Adrenal gland (tissue), 9 donors: ENCODE measurements at regions not wholly inside any gene's neighbourhood (a gene's known extent, or its start where the extent isn't known, plus 50 kb on each side); places are given as distances from the start of the nearest gene placed in this dataset.

Experiments
- DNase-seq, 7 donors: peaks; one replicate each; pipeline ENCODE4 v3.0.0-alpha.2; 2019 to 2020
- H3K27ac ChIP-seq, 5 donors: fragments of 200-600 bp; sonication (generic) in 4 of 5; 1 replicate in 3 of 5; 2 replicates in 2 of 5; pipeline versions ENCODE4 v1.5.1 to v1.8.0; 2016 to 2020; ENCODE audit warnings: mild to moderate bottlenecking in 1 of 5
- H3K27me3 ChIP-seq: fragments of 200-600 bp; 2 replicates; pipeline ENCODE4 v1.8.0; 2021
- H3K36me3 ChIP-seq, 2 donors: fragments of 200-600 bp; replicated peaks in 1 of 2; 1 replicate in 1 of 2; 2 replicates in 1 of 2; pipeline versions ENCODE4 v1.5.1 to v1.8.0; 2018 to 2022
- H3K4me1 ChIP-seq, 2 donors: fragments of 200-600 bp; replicated peaks in 1 of 2; 1 replicate in 1 of 2; 2 replicates in 1 of 2; pipeline versions ENCODE4 v1.5.1 to v1.8.0; 2018 to 2021
- H3K4me3 ChIP-seq, 4 donors: fragments of 200-600 bp; sonication (generic) in 3 of 4; one replicate each; pipeline ENCODE4 v1.5.1; 2016 to 2018
- H3K9me3 ChIP-seq, 3 donors: fragments of 200-600 bp; sonication (generic) in 1 of 3; replicated peaks in 1 of 3; 1 replicate in 2 of 3; 2 replicates in 1 of 3; pipeline versions ENCODE4 v1.5.1 to v1.8.0; 2016 to 2021
- POLR2A ChIP-seq, 2 donors: fragments of 450-650 bp; IDR thresholded peaks; one replicate each; pipeline ENCODE4 v1.6.1; 2017; ENCODE audit warnings: antibody characterized with exemption in 2 of 2, mild to moderate bottlenecking in 2 of 2, moderate library complexity in 1 of 2
- WGBS, 4 donors: extraction: QIAGEN DNeasy Blood & Tissue Kit in 2 of 4; methylation state at CpG; one replicate each; pipeline versions ENCODE4 v1.1.5 to v1.1.7; 2013 to 2017; 5-methylcytosine and 5-hydroxymethylcytosine counted together
- intact Hi-C, 2 donors: fragments of 100-400 bp; cut with DNase I; formaldehyde crosslinking; loops; one replicate each; pipeline versions ENCODE4 v1.14.1 to v1.15.0; 2022 to 2023
- TF ChIP-seq, protein P1 (sequence below), 6 experiments: fragments of 450-650 bp in 4 of 6; fragments of 200-600 bp in 2 of 6; sonication (generic) in 1 of 6; IDR thresholded peaks; 1 replicate in 5 of 6; 2 replicates in 1 of 6; pipeline versions ENCODE4 v1.5.1 to v1.8.0; 2016 to 2021; ENCODE audit warnings: antibody characterized with exemption in 6 of 6, mild to moderate bottlenecking in 2 of 6, moderate library complexity in 1 of 6
- donor health status: healthy with polysubstance abuse.
- donor health status: Bipolar disorder and iron deficiency.
- donor health status: DM: yes; HTN: yes; CAD: no.
- donor health status: DM: no; HTN: no; CAD: no.
- donor health status: DM: no; HTN: no; CAD: no.

DNA sequence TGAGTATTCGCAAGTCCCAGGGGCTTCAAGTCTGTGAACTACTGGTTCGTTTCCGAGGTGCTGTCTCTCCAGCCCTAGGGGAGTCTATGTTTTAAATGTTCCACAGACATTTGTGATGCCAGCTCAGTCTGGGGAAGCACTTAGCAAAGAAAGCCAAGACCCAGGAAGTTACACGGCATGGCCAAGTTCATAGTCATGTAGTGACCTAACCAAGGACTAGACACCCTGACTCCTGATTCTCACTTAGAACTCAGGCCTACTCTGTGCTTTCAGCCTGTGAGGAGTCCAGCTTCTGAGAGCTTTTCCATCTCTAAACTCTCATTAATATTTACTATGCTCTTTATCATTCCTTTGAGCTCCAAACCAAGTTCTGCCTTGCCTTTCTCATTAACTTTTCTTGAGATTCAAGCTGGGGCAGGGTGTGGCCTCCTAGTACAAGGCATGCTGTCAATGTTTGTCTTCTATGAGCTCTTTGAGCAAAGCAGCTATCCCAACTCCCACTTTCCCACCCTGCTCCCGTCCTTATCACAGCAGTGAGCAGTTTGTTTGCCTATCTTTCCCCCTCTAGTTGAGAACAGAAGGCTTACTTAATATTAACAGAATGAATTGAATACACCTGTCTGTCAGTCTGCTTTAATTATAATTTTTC lies 105.4 kb upstream of the FAM9C start:
- Histone ChIP-seq H3K4me3 (no peak overlapping the region), H3K9me3 (no peaks in the 10 kb centered on the region), H3K36me3 (no peaks in the 10 kb centered on the region), H3K27ac (no peak overlapping the region), H3K27me3 (no peaks in the 10 kb centered on the region), H3K4me1 (no peaks in the 10 kb centered on the region)
- TF ChIP-seq POLR2A (IDR thresholded peaks at IDR 0.05): no peak
- TF ChIP-seq, protein P1, sequence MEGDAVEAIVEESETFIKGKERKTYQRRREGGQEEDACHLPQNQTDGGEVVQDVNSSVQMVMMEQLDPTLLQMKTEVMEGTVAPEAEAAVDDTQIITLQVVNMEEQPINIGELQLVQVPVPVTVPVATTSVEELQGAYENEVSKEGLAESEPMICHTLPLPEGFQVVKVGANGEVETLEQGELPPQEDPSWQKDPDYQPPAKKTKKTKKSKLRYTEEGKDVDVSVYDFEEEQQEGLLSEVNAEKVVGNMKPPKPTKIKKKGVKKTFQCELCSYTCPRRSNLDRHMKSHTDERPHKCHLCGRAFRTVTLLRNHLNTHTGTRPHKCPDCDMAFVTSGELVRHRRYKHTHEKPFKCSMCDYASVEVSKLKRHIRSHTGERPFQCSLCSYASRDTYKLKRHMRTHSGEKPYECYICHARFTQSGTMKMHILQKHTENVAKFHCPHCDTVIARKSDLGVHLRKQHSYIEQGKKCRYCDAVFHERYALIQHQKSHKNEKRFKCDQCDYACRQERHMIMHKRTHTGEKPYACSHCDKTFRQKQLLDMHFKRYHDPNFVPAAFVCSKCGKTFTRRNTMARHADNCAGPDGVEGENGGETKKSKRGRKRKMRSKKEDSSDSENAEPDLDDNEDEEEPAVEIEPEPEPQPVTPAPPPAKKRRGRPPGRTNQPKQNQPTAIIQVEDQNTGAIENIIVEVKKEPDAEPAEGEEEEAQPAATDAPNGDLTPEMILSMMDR (IDR thresholded peaks at IDR 0.05): no peak
- intact Hi-C loops: no loop called here
- 69 to 88% (median 72%) methylated on average over 5 of the region's 5 CpGs for WGBS, 4 donors
- no peak for DNase-seq

DNA sequence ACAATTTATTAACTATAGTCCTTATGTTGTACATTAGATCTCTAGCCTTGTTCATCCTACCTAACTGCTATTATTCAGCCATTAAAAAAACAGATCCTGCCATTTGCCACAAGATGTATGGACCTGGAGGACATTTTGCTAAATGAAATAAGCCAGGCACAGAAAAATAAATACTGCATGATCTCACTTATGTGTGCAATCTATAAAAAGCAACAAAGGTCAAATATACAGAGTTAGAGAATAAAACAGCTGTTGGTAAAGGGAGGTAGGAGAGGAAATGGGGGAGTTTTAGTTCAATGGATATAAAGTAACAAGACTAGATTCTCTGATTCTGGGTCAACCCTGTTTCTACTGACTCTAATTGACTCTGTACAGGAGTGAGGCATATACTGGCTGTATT lies 103.3 kb upstream of the FAM9C start:
- intact Hi-C loops: no loop called here
- no peak for TF ChIP-seq POLR2A (IDR thresholded peaks at IDR 0.05)

DNA sequence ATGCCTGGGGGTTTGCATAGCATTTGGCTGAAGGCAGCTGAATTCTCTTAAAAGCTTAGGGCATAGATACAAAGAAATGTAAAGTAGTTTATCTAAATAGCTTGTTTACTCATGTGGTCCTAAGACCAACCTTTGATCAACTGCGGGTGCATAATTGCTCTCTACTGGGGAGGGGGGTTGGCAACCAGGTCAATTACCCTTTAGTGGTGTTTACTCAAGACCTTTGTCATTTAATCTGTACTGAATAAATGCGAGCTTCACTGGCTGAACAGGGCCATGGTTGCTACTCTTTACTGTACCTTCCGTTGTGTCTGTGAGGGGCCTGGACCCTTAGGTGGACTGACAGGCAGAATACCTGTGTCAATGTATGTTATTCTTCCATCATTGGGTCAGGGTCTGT lies 102.7 kb upstream of the FAM9C start:
- Histone ChIP-seq H3K36me3 (no peaks in the 10 kb centered on the region), H3K27me3 (no peaks in the 10 kb centered on the region), H3K4me1 (no peaks in the 10 kb centered on the region), H3K9me3 (no peaks in the 10 kb centered on the region), H3K27ac (no peak overlapping the region), H3K4me3 (no peak overlapping the region)
- intact Hi-C loops: no loop called here
- no peak for DNase-seq
- 84 to 93% (median 88%) methylated on average over 2 to 3 of the region's 3 CpGs for WGBS, 4 donors
- TF ChIP-seq, protein P1 (IDR thresholded peaks at IDR 0.05): no peak
- no peak for TF ChIP-seq POLR2A (IDR thresholded peaks at IDR 0.05)

More for the DNA sequence above, 103.3 kb upstream of the FAM9C start:
- no peaks in the 10 kb centered on the region for H3K36me3 ChIP-seq
- H3K4me1 ChIP-seq: no peaks in the 10 kb centered on the region
- H3K27ac ChIP-seq: no peak overlapping the region
- no peaks in the 10 kb centered on the region for H3K9me3 ChIP-seq
- H3K27me3 ChIP-seq: no peaks in the 10 kb centered on the region
- DNase-seq: no peak
- H3K4me3 ChIP-seq: no peak overlapping the region

DNA sequence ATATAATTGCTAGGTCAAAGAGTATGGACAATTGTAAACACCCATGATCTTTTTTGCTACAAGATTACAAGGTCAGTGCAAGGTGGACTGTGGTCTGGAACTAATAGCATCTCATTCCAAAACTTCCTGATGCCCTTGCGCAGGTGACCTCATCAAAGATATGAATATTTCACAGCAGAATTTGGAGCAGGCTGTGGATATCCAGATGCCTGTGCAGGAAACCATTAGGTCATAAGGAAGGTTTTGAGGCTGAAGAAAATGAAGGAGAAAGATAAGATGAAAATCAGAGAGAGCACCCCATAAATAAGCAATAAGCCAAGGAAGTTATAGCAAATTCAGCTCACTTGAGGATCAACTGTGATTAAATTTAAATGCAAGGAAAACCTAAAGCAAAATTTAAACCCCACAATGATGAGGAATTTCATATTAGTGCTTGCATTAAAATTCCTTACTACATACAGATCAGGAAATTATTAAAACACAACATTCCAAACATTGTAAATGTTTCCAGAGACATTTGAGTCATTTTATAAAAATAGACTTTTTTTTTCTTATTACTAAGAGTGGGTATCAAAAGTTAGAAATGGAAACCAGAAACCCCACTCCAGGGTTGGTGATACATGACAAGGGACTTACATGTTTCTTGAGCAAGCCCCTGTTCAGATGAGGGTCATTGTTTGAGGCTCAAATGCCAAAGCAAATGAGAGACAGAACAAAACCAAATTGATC lies 100.7 kb upstream of the FAM9C start:
- H3K4me1 ChIP-seq: no peaks in the 10 kb centered on the region
- peaks cover 3% of the 10 kb centered on the region for H3K27me3 ChIP-seq
- H3K9me3 ChIP-seq: no peaks in the 10 kb centered on the region
- no peaks in the 10 kb centered on the region for H3K36me3 ChIP-seq
- intact Hi-C loops: no loop called here
- TF ChIP-seq, protein P1 (IDR thresholded peaks at IDR 0.05): no peak
- no peak for TF ChIP-seq POLR2A (IDR thresholded peaks at IDR 0.05)
- WGBS, 4 donors: 88 to 100% (median 94%) methylated on average over 1 of the region's 1 CpG
- no peak for DNase-seq
- no peak overlapping the region for H3K4me3 ChIP-seq
- no peak overlapping the region for H3K27ac ChIP-seq

DNA sequence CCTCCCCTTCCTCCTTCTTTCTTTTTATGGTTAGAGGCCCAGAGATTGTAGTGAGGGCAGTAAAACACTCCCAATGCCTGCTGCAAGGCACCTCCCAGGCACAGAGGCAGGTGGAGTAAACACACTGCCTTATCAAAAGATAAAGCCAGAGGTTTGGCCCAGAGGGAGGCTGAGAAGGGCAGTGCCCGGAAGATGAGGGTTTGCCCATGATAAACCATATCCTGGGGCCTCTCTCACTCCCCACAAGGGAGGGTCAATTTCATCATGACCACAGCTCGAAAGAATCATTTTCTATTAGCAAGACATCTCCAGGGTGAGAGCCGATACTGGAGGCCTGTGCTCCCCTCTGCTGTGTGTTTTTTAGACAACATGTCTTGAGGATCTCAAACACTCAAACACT lies 98.5 kb upstream of the FAM9C start:
- no peak for TF ChIP-seq POLR2A (IDR thresholded peaks at IDR 0.05)
- TF ChIP-seq, protein P1 (IDR thresholded peaks at IDR 0.05): no peak
- no peaks in the 10 kb centered on the region for H3K36me3 ChIP-seq
- peaks cover 4% of the 10 kb centered on the region for H3K27me3 ChIP-seq
- no peak for DNase-seq
- intact Hi-C loops: no loop called here
- WGBS, 4 donors: 60 to 91% (median 71%) methylated on average over 1 to 3 of the region's 3 CpGs
- H3K9me3 ChIP-seq: no peaks in the 10 kb centered on the region
- H3K4me1 ChIP-seq: no peaks in the 10 kb centered on the region
- H3K4me3 ChIP-seq: no peak overlapping the region
- no peak overlapping the region for H3K27ac ChIP-seq
